GM12872 (cell line): ENCODE measurements at regions not wholly inside any gene's neighbourhood (a gene's known extent, or its start where the extent isn't known, plus 50 kb on each side); places are given as distances from the start of the nearest gene placed in this dataset.

Experiments
- TF ChIP-seq, protein P1 (sequence below): IDR thresholded peaks from 3 replicates; pipeline ENCODE4 v1.5.1; 2011; ENCODE audit warnings: low read depth, mild to moderate bottlenecking, low read length, moderate library complexity; ENCODE audit not compliant: insufficient read depth

DNA sequence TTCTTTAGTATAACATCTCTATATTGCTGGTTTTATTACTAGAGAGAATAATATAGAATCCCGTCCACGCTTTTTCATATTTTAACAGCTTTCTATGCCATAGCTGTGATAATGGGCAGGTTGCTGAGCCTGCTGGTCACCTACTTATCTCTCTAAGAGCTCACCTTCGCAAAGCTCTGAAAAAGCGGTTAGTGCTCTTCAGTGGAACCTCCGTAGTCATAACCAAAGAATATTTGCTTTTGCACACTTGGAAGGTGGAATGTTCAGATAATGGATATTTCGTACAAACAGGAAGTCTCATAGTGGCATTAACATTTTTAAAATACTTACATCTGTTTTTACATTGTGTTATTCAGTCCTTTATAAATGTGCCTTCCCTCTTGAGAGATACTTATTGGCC is 388.9 kb upstream of the ANO3 start:
- TF ChIP-seq, protein P1, sequence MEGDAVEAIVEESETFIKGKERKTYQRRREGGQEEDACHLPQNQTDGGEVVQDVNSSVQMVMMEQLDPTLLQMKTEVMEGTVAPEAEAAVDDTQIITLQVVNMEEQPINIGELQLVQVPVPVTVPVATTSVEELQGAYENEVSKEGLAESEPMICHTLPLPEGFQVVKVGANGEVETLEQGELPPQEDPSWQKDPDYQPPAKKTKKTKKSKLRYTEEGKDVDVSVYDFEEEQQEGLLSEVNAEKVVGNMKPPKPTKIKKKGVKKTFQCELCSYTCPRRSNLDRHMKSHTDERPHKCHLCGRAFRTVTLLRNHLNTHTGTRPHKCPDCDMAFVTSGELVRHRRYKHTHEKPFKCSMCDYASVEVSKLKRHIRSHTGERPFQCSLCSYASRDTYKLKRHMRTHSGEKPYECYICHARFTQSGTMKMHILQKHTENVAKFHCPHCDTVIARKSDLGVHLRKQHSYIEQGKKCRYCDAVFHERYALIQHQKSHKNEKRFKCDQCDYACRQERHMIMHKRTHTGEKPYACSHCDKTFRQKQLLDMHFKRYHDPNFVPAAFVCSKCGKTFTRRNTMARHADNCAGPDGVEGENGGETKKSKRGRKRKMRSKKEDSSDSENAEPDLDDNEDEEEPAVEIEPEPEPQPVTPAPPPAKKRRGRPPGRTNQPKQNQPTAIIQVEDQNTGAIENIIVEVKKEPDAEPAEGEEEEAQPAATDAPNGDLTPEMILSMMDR = no peak

DNA sequence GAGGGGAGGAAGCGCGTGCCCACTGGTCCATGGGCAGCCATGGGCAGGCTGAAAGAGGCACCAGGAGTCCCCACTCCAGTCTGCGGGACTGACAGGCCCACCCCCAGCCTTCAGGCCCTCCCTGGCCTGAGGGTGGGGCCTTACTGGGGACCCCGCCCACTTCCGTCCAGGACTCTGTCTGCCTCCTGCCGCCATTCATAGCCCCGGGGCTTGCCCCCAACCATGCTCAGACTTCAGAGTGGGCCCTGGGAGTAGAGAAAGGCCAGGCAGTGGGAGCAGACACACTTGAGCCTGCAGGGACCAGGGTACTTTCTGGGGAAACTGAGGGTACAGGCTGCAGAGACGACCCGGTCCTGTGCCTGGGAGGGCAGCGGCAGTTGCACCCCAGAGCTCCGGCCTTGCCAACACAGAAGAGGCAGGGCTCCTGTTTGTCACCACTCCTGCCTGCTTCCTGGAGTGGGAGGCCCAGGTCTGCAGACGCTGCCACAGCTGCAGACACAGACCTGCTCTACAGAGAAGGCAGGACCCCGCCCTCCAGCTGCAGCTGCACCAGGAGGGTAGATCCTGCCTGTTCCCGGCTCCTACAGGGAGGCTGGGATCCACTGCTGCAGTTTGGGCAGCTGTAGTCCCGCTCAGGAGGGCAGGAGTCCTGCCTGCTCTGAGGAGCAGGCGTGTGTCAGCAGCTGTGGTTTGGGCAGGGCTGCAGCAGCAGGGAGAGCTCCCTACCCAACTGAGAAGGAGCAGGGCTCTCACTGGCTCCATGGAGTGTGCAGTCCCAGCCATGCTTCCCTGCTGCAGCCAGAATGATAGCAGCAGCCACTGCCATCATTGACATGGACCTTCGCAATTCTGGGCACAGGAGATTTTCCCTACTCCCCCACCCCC is 387.9 kb upstream of the ANO3 start:
- TF ChIP-seq, protein P1 = no peak

- TF ChIP-seq, protein P1 = no peak
These were observed 382.0 kb upstream of the ANO3 start for GRCh38 chr11:25949918-25950317.

GRCh38 chr11:25953006-25953405 is 378.9 kb upstream of the ANO3 start:
- TF ChIP-seq, protein P1 = no peak

- TF ChIP-seq, protein P1 = no peak
These were observed 373.9 kb upstream of the ANO3 start for GRCh38 chr11:25958045-25958444.

DNA sequence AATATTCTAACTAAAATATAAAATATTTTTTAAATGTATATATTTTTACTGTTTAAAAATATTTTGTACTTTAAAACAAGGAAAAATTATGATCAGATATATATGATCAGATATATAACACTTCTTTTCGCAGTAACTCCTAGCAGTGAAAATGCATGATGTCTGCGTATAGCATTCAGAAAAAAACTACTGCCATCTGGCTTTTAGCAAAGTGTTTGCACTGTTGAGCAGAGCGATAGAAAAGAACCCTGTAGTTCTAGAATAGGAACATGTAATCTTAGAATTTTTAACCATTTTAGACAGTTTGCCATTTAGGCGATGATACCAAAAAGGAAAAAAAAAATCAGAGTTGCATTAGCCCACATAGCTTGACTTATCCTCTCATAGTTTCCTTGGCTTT is 370.4 kb upstream of the ANO3 start:
- TF ChIP-seq, protein P1 = no peak

GRCh38 chr11:25970726-25971508 is 361.0 kb upstream of the ANO3 start:
- TF ChIP-seq, protein P1 = peak; percentile 50; the same call in 2 of the 3 replicates
